Right atrium auricular region (tissue), 2 donors: ENCODE measurements at regions not wholly inside any gene's neighbourhood (a gene's known extent, or its start where the extent isn't known, plus 50 kb on each side); places are given as distances from the start of the nearest gene placed in this dataset.
A peak's percentile ranks its signal among the peaks of the same experiment; 100 is the strongest.

Experiments
- DNase-seq: peaks from one replicate; pipeline ENCODE4 v3.0.0-alpha.2; 2019; ENCODE audit warnings: low spot score
- H3K27ac ChIP-seq, 2 donors: fragments of 200-600 bp; sonication (generic); 1 replicate in 1 of 2; 2 replicates in 1 of 2; pipeline ENCODE4 v1.5.1; 2016 to 2019
- H3K27me3 ChIP-seq, 2 donors: fragments of 200-600 bp; sonication (generic); one replicate each; pipeline versions ENCODE4 v1.5.1 to v1.6.0; 2017 to 2019
- H3K36me3 ChIP-seq: fragments of 200-600 bp; sonication (generic); one replicate; pipeline ENCODE4 v1.5.1; 2016
- H3K4me1 ChIP-seq, 2 donors: fragments of 200-600 bp; sonication (generic); one replicate each; pipeline versions ENCODE4 v1.5.1 to v1.6.0; 2017 to 2019
- H3K4me3 ChIP-seq, 2 donors: fragments of 200-600 bp; sonication (generic); 1 replicate in 1 of 2; 2 replicates in 1 of 2; pipeline ENCODE4 v1.5.1; 2017 to 2019; ENCODE audit warnings: mild to moderate bottlenecking in 1 of 2, moderate library complexity in 1 of 2
- H3K9me3 ChIP-seq, 2 donors: fragments of 200-600 bp; sonication (generic); one replicate each; pipeline ENCODE4 v1.5.1; 2019
- CTCF ChIP-seq, 2 donors: fragments of 200-600 bp; sonication (generic); IDR thresholded peaks; one replicate each; pipeline ENCODE4 v1.5.1; 2019; ENCODE audit warnings: antibody characterized with exemption in 2 of 2

- DNase-seq, result no peak
- H3K9me3 ChIP-seq, result no peaks in the 10 kb centered on the region
- H3K36me3 ChIP-seq, result no peaks in the 10 kb centered on the region
- TF ChIP-seq CTCF (IDR thresholded peaks at IDR 0.05), result peak in 1 of 2 donors; percentile 49
- no peak overlapping the region for H3K27ac ChIP-seq
- no peak overlapping the region for H3K4me3 ChIP-seq
- H3K27me3 ChIP-seq, result no peaks in the 10 kb centered on the region
- H3K4me1 ChIP-seq, result no peaks in the 10 kb centered on the region
These were observed 293.9 kb downstream of the SNX13 start for GRCh38 chr7:17646253-17646956.

- TF ChIP-seq CTCF (IDR thresholded peaks at IDR 0.05), result no peak
- Histone ChIP-seq H3K4me3 (no peak overlapping the region), H3K4me1 (no peaks in the 10 kb centered on the region), H3K9me3 (no peaks in the 10 kb centered on the region), H3K27ac (peak overlapping the region; percentile 28 to 45), H3K27me3 (no peaks in the 10 kb centered on the region), H3K36me3 (no peaks in the 10 kb centered on the region)
- no peak for DNase-seq
These were observed 289.0 kb downstream of the SNX13 start for GRCh38 chr7:17651341-17651740.

- Histone ChIP-seq H3K27ac (peak overlapping the region; percentile 28 to 45), H3K4me3 (no peak overlapping the region), H3K27me3 (no peaks in the 10 kb centered on the region), H3K9me3 (no peaks in the 10 kb centered on the region), H3K4me1 (no peaks in the 10 kb centered on the region), H3K36me3 (no peaks in the 10 kb centered on the region)
- DNase-seq, result no peak
- TF ChIP-seq CTCF (IDR thresholded peaks at IDR 0.05), result no peak
These were observed 288.4 kb downstream of the SNX13 start for GRCh38 chr7:17651863-17652385.

- TF ChIP-seq CTCF (IDR thresholded peaks at IDR 0.05), result no peak
- no peak overlapping the region for H3K27ac ChIP-seq
- no peaks in the 10 kb centered on the region for H3K27me3 ChIP-seq
- H3K9me3 ChIP-seq, result no peaks in the 10 kb centered on the region
- no peak overlapping the region for H3K4me3 ChIP-seq
- DNase-seq, result no peak
- H3K4me1 ChIP-seq, result no peaks in the 10 kb centered on the region
- no peaks in the 10 kb centered on the region for H3K36me3 ChIP-seq
These were observed 285.4 kb downstream of the SNX13 start for GRCh38 chr7:17654940-17655339.

- Histone ChIP-seq H3K4me3 (no peak overlapping the region), H3K27me3 (no peaks in the 10 kb centered on the region), H3K27ac (no peak overlapping the region), H3K9me3 (no peaks in the 10 kb centered on the region), H3K36me3 (no peaks in the 10 kb centered on the region), H3K4me1 (no peaks in the 10 kb centered on the region)
- DNase-seq, result no peak
- TF ChIP-seq CTCF (IDR thresholded peaks at IDR 0.05), result no peak
These were observed 281.2 kb downstream of the SNX13 start for GRCh38 chr7:17659126-17659525.

- Histone ChIP-seq H3K4me3 (no peak overlapping the region), H3K27me3 (no peaks in the 10 kb centered on the region), H3K36me3 (no peaks in the 10 kb centered on the region), H3K9me3 (no peaks in the 10 kb centered on the region), H3K4me1 (no peaks in the 10 kb centered on the region), H3K27ac (no peak overlapping the region)
- no peak for DNase-seq
- TF ChIP-seq CTCF (IDR thresholded peaks at IDR 0.05), result no peak
These were observed 280.2 kb downstream of the SNX13 start for GRCh38 chr7:17660116-17660515.
